ENCODE measurements at regions not wholly inside any gene's neighbourhood (a gene's known extent, or its start where the extent isn't known, plus 50 kb on each side); places are given as distances from the start of the nearest gene placed in this dataset.

- H3K27me3 ChIP-seq = no peaks in the 10 kb centered on the region
- TF ChIP-seq EP300 (IDR thresholded peaks at IDR 0.05) (no peak), CTCF (IDR thresholded peaks at IDR 0.05) (no peak), POLR2AphosphoS5 (IDR thresholded peaks at IDR 0.05) (no peak), POLR2A (IDR thresholded peaks at IDR 0.05) (no peak)
- H3K27ac ChIP-seq = no peak overlapping the region
- no peaks in the 10 kb centered on the region for H3K36me3 ChIP-seq
- no peaks in the 10 kb centered on the region for H3K9me3 ChIP-seq
- no peak for DNase-seq (ENCODE audit: low spot score in 2 of 2)
- H3K4me1 ChIP-seq = no peaks in the 10 kb centered on the region
- WGBS = 85% methylated on average over 1 of the region's 1 CpG
- no peak overlapping the region for H3K4me3 ChIP-seq
Observed at GRCh38 chr3:25226747-25227146, 201.3 kb upstream of the RARB start.

- WGBS = 65% methylated on average over 2 of the region's 2 CpGs
- H3K36me3 ChIP-seq = no peaks in the 10 kb centered on the region
- H3K4me1 ChIP-seq = no peaks in the 10 kb centered on the region
- H3K9me3 ChIP-seq = no peaks in the 10 kb centered on the region
- no peak for DNase-seq (ENCODE audit: low spot score in 2 of 2)
- no peak overlapping the region for H3K4me3 ChIP-seq
- no peaks in the 10 kb centered on the region for H3K27me3 ChIP-seq
- no peak for TF ChIP-seq CTCF (IDR thresholded peaks at IDR 0.05)
- TF ChIP-seq POLR2AphosphoS5 (IDR thresholded peaks at IDR 0.05) = no peak
- TF ChIP-seq POLR2A (IDR thresholded peaks at IDR 0.05) = no peak
- no peak for TF ChIP-seq EP300 (IDR thresholded peaks at IDR 0.05)
- no peak overlapping the region for H3K27ac ChIP-seq
Observed at GRCh38 chr3:25229586-25229985, 198.5 kb upstream of the RARB start.

- Histone ChIP-seq H3K27me3 (no peaks in the 10 kb centered on the region), H3K27ac (no peak overlapping the region), H3K4me3 (no peak overlapping the region), H3K36me3 (no peaks in the 10 kb centered on the region), H3K4me1 (no peaks in the 10 kb centered on the region), H3K9me3 (no peaks in the 10 kb centered on the region)
- DNase-seq (ENCODE audit: low spot score in 2 of 2) = no peak
- TF ChIP-seq CTCF (IDR thresholded peaks at IDR 0.05) (no peak), POLR2A (IDR thresholded peaks at IDR 0.05) (no peak), POLR2AphosphoS5 (IDR thresholded peaks at IDR 0.05) (no peak), EP300 (IDR thresholded peaks at IDR 0.05) (no peak)
- WGBS = 15% methylated on average over 1 of the region's 1 CpG
Observed at GRCh38 chr3:25235031-25235430, 193.0 kb upstream of the RARB start.

GRCh38 chr3:25235466-25235865 is 192.6 kb upstream of the RARB start:
- H3K4me1 ChIP-seq = no peaks in the 10 kb centered on the region
- 92% methylated on average over 2 of the region's 2 CpGs for WGBS
- no peak overlapping the region for H3K4me3 ChIP-seq
- H3K36me3 ChIP-seq = no peaks in the 10 kb centered on the region
- TF ChIP-seq EP300 (IDR thresholded peaks at IDR 0.05) (no peak), CTCF (IDR thresholded peaks at IDR 0.05) (no peak), POLR2A (IDR thresholded peaks at IDR 0.05) (no peak), POLR2AphosphoS5 (IDR thresholded peaks at IDR 0.05) (no peak)
- DNase-seq (ENCODE audit: low spot score in 2 of 2) = no peak
- H3K27me3 ChIP-seq = no peaks in the 10 kb centered on the region
- H3K27ac ChIP-seq = no peak overlapping the region
- H3K9me3 ChIP-seq = no peaks in the 10 kb centered on the region

DNA sequence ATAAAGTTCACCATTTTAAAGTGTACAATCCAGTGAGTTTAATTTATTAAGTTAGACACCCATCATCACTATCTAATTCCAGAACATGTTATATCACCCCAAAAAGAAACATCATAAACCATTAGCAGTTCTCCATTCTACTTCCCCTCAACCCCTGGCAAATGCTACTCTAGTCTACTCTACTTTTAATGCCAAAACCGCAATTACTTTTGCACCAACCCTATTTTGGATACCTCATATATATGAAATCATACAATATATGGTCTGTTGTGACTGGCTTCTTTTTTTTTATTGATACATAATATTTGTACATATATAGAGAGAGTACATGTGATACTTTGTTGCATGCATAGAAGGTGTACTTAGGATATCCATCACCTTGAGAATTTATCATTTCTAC is 190.5 kb upstream of the RARB start:
- 87% methylated on average over 1 of the region's 1 CpG for WGBS

More for the DNA sequence above, 190.5 kb upstream of the RARB start:
- no peaks in the 10 kb centered on the region for H3K27me3 ChIP-seq
- TF ChIP-seq POLR2AphosphoS5 (IDR thresholded peaks at IDR 0.05) = no peak
- TF ChIP-seq CTCF (IDR thresholded peaks at IDR 0.05) = no peak
- TF ChIP-seq POLR2A (IDR thresholded peaks at IDR 0.05) = no peak
- no peak for TF ChIP-seq EP300 (IDR thresholded peaks at IDR 0.05)
- no peaks in the 10 kb centered on the region for H3K4me1 ChIP-seq
- H3K4me3 ChIP-seq = no peak overlapping the region
- H3K27ac ChIP-seq = no peak overlapping the region
- no peaks in the 10 kb centered on the region for H3K9me3 ChIP-seq
- DNase-seq (ENCODE audit: low spot score in 2 of 2) = no peak
- no peaks in the 10 kb centered on the region for H3K36me3 ChIP-seq

Data from suprapubic skin (tissue), 4 donors.